Activated T-cell treated with anti-CD3 and anti-CD28 coated beads, Interleukin-2, amount 50 U/mL, for 4 hours (primary cell): ENCODE measurements at regions not wholly inside any gene's neighbourhood (a gene's known extent, or its start where the extent isn't known, plus 50 kb on each side); places are given as distances from the start of the nearest gene placed in this dataset.
"Not testable (repeated sequence)": the region's sequence is repeated elsewhere in the genome, so short reads cannot be mapped to it uniquely, and the experiment has no call there.

Experiments
- ATAC-seq, 2 donors: fragments of 200-7000 bp; cut with Tn5 transposase; one replicate each; pipeline ENCODE4 v1.10.0; 2021
- DNase-seq: peaks from one replicate; pipeline ENCODE4 v3.0.0-alpha.2; 2020
- H3K27me3 Mint-ChIP-seq: one replicate; pipeline ENCODE4 v1.8.0; 2021; ENCODE audit warnings: low read depth, mixed read lengths
- H3K36me3 Mint-ChIP-seq: one replicate; pipeline ENCODE4 v1.8.0; 2022; ENCODE audit warnings: mixed read lengths; ENCODE audit not compliant: insufficient read depth
- H3K4me1 Mint-ChIP-seq: one replicate; pipeline ENCODE4 v1.8.0; 2021; ENCODE audit warnings: low read depth, mixed read lengths
- H3K4me3 Mint-ChIP-seq: one replicate; pipeline ENCODE4 v1.8.0; 2021; ENCODE audit warnings: mild to moderate bottlenecking, moderate library complexity, mixed read lengths
- H3K9me3 Mint-ChIP-seq: one replicate; pipeline ENCODE4 v1.8.0; 2021; ENCODE audit warnings: mixed read lengths

- Mint-ChIP-seq H3K36me3 (no peaks in the 10 kb centered on the region), H3K4me1 (no peaks in the 10 kb centered on the region), H3K4me3 (no peak overlapping the region), H3K27me3 (peaks cover 1% of the 10 kb centered on the region), H3K9me3 (no peaks in the 10 kb centered on the region)
- DNase-seq = no peak
- ATAC-seq = no peak
These were observed 619.0 kb downstream of the KCTD12 start for GRCh38 chr13:76267216-76267615.

DNA sequence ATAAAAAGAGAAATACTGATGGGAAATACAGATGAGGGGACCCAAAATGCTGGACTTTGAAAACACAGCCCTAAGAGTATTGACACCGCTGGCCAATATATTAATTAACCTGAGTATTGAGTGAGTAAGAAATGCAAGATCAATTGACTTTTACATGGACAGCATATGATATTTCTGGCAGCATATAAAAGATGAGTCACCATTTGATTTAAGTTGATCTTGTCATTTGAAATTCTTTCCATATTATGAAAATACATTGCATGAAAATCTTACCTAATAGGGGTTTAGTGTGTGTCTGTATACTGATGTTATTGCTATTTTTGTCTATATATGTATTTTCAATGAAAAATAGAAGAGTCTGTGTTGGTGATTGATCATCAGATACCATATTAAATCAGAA is 619.6 kb downstream of the KCTD12 start:
- Mint-ChIP-seq H3K4me3 (no peak overlapping the region), H3K4me1 (no peaks in the 10 kb centered on the region), H3K27me3 (peaks cover 1% of the 10 kb centered on the region), H3K36me3 (no peaks in the 10 kb centered on the region), H3K9me3 (no peaks in the 10 kb centered on the region)
- DNase-seq (no peak), ATAC-seq (no peak)

GRCh38 chr13:76250211-76250610 is 614.1 kb downstream of the LMO7 start:
- Mint-ChIP-seq H3K4me3 (no peak overlapping the region), H3K4me1 (no peaks in the 10 kb centered on the region), H3K27me3 (no peaks in the 10 kb centered on the region), H3K36me3 (no peaks in the 10 kb centered on the region), H3K9me3 (no peaks in the 10 kb centered on the region)
- no peak for ATAC-seq
- no peak for DNase-seq

DNA sequence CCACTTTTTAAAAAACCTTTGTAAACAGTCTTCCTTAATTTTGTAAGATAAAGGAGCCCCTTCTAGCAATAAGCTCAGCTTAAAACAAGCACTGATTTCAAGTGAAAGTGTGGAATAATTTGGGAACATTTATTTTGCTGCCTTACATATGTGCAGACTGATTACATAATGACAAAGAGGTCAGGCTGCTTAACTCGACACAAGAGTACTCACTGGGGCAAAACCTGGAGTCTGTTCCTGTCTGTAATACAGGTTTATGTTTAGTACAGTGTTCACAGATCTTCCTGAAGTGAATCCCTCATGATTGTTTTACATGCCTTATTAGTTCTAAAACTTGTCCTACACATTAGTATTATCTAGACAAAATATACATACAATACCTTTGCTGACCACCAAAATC is 609.8 kb downstream of the LMO7 start:
- Mint-ChIP-seq H3K4me1 (no peaks in the 10 kb centered on the region), H3K36me3 (no peaks in the 10 kb centered on the region), H3K4me3 (no peak overlapping the region), H3K9me3 (no peaks in the 10 kb centered on the region), H3K27me3 (no peaks in the 10 kb centered on the region)
- DNase-seq (no peak), ATAC-seq (no peak)

- DNase-seq = no peak
- Mint-ChIP-seq H3K4me1 (no peaks in the 10 kb centered on the region), H3K27me3 (no peaks in the 10 kb centered on the region), H3K4me3 (no peak overlapping the region), H3K36me3 (no peaks in the 10 kb centered on the region), H3K9me3 (no peaks in the 10 kb centered on the region)
- no peak for ATAC-seq
These were observed 609.1 kb downstream of the LMO7 start for GRCh38 chr13:76245211-76245610.

GRCh38 chr13:76243120-76243519 is 607.0 kb downstream of the LMO7 start:
- H3K36me3 Mint-ChIP-seq, ATAC-seq, H3K27me3 Mint-ChIP-seq, H3K4me3 Mint-ChIP-seq, H3K4me1 Mint-ChIP-seq, H3K9me3 Mint-ChIP-seq, DNase-seq: not testable (repeated sequence)

DNA sequence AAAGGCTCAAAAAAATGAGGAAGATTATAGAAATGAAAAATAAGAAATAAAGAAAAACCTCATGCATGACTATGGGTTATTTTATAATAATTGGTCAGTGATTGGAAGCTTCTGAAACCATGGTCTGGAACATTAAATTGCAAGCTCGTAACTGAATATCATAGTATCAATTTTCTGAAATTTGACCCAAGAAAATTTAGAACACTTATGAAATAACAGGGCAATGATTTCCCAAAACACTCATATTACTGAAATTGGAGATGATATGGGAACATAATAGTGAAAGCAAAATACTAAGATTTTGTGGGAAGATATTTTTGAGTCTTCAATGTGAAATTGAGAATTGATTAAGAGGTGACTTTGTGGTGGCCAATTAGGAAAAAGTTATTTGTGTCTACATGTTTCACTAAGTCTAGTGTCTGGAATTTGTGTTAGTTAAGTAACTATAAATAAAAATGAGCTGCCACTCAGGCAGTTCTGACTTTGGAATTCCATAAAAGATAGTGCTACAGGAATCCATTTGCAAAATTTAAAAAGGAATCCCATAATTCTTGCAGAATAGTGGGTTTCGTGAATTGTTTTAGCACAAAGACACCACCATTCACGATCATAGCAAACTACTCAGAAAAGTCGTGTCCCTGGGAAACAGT is 603.0 kb downstream of the LMO7 start:
- H3K9me3 Mint-ChIP-seq = no peaks in the 10 kb centered on the region
- no peak overlapping the region for H3K4me3 Mint-ChIP-seq

DNA sequence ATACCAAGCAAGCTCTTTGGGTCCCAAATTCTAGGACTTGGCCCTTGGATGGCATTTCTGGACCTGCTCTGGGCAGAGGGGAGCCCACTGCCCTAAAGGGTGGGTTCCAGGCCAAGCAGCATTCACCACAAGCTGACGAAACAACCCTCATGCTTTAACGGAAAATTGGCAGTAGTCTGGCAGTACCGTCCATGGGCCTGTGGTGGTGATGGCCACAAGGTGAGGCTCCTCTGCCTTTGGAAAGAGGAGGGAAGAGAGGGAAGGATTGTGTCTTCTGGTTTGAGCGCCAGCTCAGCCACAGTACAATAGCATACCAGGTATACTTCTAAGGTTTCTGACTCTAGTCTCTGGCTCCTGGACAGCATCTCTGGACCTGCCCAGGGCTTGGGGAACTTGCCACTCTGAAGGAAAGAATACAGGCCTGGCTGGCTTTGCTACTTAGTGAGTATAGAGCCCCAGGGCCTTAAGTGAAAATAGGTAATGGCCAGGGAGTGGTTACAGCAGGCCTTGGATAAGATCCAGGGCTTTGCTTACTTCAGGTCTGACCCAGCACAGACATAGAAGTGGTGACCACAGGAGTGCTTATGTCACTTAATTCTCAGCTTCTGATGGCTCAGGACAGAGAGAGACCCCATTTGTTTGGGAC is 595.5 kb downstream of the LMO7 start:
- H3K9me3 Mint-ChIP-seq = no peaks in the 10 kb centered on the region
- no peak for ATAC-seq
- H3K36me3 Mint-ChIP-seq = no peaks in the 10 kb centered on the region

More for the DNA sequence above, 603.0 kb downstream of the LMO7 start:
- no peaks in the 10 kb centered on the region for H3K27me3 Mint-ChIP-seq
- H3K4me1 Mint-ChIP-seq = no peaks in the 10 kb centered on the region
- no peak for ATAC-seq
- H3K36me3 Mint-ChIP-seq = no peaks in the 10 kb centered on the region
- no peak for DNase-seq

GRCh38 chr13:76229281-76229680 is 593.2 kb downstream of the LMO7 start:
- no peaks in the 10 kb centered on the region for H3K27me3 Mint-ChIP-seq
- no peaks in the 10 kb centered on the region for H3K9me3 Mint-ChIP-seq
- no peak overlapping the region for H3K4me3 Mint-ChIP-seq
- ATAC-seq = no peak
- H3K4me1 Mint-ChIP-seq = no peaks in the 10 kb centered on the region
- no peak for DNase-seq
- no peaks in the 10 kb centered on the region for H3K36me3 Mint-ChIP-seq

More for the DNA sequence above, 595.5 kb downstream of the LMO7 start:
- Mint-ChIP-seq H3K4me1 (no peaks in the 10 kb centered on the region), H3K27me3 (no peaks in the 10 kb centered on the region), H3K4me3 (no peak overlapping the region)
- DNase-seq = no peak

DNA sequence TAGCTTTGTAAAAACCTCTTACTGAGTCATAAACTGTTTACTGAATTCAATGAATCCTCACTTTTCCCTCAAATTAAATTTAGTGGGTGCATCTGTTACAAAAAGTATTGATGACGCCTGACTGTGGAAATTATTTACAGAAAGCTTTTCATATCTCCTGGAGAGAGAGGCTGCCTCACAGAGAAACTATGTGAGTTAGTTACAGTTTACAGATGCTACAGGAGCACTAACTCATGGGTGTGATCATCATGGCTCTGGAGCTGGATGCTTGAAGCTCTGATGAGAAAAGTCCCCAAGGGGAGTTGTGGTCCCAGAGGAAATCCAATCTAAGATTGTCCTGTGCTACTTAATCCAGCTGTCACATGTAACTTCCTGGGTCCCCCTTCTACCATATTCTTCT is 590.8 kb downstream of the LMO7 start:
- H3K36me3 Mint-ChIP-seq = no peaks in the 10 kb centered on the region
- H3K27me3 Mint-ChIP-seq = no peaks in the 10 kb centered on the region
- H3K9me3 Mint-ChIP-seq = no peaks in the 10 kb centered on the region
- H3K4me1 Mint-ChIP-seq = no peaks in the 10 kb centered on the region
- ATAC-seq (no peak), DNase-seq (no peak)
- no peak overlapping the region for H3K4me3 Mint-ChIP-seq

GRCh38 chr13:76225815-76226489 is 589.8 kb downstream of the LMO7 start:
- Mint-ChIP-seq H3K4me3 (no peak overlapping the region), H3K27me3 (no peaks in the 10 kb centered on the region), H3K9me3 (no peaks in the 10 kb centered on the region), H3K4me1 (no peaks in the 10 kb centered on the region), H3K36me3 (no peaks in the 10 kb centered on the region)
- DNase-seq (no peak), ATAC-seq (no peak)

GRCh38 chr13:76223999-76224398 is 587.9 kb downstream of the LMO7 start:
- H3K9me3 Mint-ChIP-seq = no peaks in the 10 kb centered on the region
- DNase-seq (no peak), ATAC-seq (no peak)
- no peaks in the 10 kb centered on the region for H3K36me3 Mint-ChIP-seq
- no peak overlapping the region for H3K4me3 Mint-ChIP-seq
- H3K27me3 Mint-ChIP-seq = no peaks in the 10 kb centered on the region
- H3K4me1 Mint-ChIP-seq = no peaks in the 10 kb centered on the region

DNA sequence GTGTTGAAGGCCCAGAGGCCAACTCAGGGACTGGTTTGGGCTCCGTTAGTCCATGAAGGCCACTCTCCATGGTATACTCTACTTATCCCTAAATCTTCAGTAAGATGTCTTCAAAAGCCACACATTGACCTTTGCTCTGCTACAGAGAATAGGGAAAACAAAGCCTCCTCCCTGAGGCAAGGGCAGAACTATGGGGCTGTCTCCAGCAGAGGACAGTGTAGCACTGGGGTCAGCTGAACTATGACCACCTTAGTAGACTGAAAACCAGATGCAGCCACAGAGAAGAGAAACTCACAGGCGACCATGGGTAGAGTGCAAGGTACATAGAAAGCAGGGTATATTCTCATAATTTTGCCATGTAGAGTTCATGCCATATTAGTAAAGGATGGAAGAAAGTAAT is 587.4 kb downstream of the LMO7 start:
- Mint-ChIP-seq H3K9me3 (no peaks in the 10 kb centered on the region), H3K36me3 (no peaks in the 10 kb centered on the region), H3K4me1 (no peaks in the 10 kb centered on the region), H3K4me3 (no peak overlapping the region), H3K27me3 (no peaks in the 10 kb centered on the region)
- no peak for DNase-seq
- no peak for ATAC-seq

DNA sequence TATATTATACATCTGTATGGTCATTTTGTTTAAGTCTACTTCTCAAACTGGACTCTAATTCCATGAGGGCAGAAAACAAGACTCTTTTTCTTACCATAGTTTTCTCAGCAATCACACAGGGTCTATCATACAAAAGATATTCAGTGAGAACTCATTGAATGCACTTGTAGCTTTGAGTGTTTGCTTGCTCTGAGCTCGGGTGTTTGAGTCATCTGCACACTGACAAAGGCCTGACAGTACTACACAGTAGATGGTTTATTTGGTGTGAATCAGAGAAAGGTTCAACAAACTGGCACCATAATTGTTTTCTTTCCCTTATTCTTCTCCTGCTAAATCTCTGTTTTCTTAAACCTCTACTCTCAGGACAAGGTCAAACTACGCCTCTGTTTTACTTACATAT is 586.4 kb downstream of the LMO7 start:
- ATAC-seq = no peak
- H3K36me3 Mint-ChIP-seq = no peaks in the 10 kb centered on the region

GRCh38 chr13:76216729-76217128 is 580.6 kb downstream of the LMO7 start:
- Mint-ChIP-seq H3K27me3 (no peaks in the 10 kb centered on the region), H3K9me3 (no peaks in the 10 kb centered on the region), H3K4me1 (no peaks in the 10 kb centered on the region), H3K36me3 (no peaks in the 10 kb centered on the region), H3K4me3 (no peak overlapping the region)
- ATAC-seq = no peak
- no peak for DNase-seq

More for the DNA sequence above, 586.4 kb downstream of the LMO7 start:
- Mint-ChIP-seq H3K27me3 (no peaks in the 10 kb centered on the region), H3K4me1 (no peaks in the 10 kb centered on the region), H3K9me3 (no peaks in the 10 kb centered on the region), H3K4me3 (no peak overlapping the region)
- DNase-seq = no peak
